GM18519 (cell line): ENCODE measurements at regions not wholly inside any gene's neighbourhood (a gene's known extent, or its start where the extent isn't known, plus 50 kb on each side); places are given as distances from the start of the nearest gene placed in this dataset.
"Not testable (repeated sequence)": the region's sequence is repeated elsewhere in the genome, so short reads cannot be mapped to it uniquely, and the experiment has no call there.

Source experiments
- ATAC-seq: cut with Tn5 transposase; IDR thresholded peaks from one replicate; pipeline ENCODE4 v1.9.1; 2021; ENCODE audit warnings: mild to moderate bottlenecking, moderate library complexity; ENCODE audit not compliant: unreplicated experiment, low FRiP score

DNA sequence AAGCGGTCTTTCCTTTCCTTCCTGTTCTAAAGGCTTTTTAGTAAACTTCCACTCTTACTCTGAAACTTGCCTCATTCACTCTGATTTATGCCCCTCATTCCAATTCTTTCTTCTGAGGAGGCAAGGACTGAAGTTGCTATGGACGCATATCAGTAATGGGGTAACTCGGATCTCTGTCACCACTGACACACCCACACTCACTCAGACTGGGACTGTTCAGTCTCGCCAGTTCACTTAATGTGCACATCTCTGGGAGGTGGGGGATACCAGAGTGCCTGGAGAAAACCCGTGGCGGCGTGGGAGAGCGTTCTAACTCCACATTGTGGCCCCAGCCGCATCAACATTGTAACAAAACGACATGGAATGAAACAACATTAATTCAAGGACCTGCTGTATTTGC, 1139.3 kb upstream of the CELF2 start:
- no peak for ATAC-seq

GRCh38 chr10:9885761-9886160, 1131.9 kb upstream of the CELF2 start:
- ATAC-seq: no peak

GRCh38 chr10:9886772-9887171, 1130.9 kb upstream of the CELF2 start:
- ATAC-seq: no peak

DNA sequence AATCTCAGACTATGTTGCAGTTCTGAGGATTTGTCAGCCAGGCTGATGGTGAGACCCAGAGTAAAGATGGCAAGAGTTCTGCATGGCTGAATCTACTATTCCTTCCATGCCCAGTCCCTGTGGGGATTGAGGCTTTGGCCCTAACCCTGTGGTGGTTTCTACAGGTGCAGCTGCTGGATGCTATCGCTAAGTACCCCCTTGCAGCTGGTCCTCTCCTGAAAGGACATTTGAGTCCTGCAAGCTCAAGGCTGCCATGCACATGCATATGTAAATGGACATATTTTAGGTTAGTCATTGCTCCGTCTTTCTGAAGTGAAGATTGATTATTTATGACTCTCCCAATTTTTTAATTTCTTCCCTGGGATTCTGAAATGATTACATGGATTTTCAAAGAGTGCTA, 1122.2 kb upstream of the CELF2 start:
- ATAC-seq: no peak

DNA sequence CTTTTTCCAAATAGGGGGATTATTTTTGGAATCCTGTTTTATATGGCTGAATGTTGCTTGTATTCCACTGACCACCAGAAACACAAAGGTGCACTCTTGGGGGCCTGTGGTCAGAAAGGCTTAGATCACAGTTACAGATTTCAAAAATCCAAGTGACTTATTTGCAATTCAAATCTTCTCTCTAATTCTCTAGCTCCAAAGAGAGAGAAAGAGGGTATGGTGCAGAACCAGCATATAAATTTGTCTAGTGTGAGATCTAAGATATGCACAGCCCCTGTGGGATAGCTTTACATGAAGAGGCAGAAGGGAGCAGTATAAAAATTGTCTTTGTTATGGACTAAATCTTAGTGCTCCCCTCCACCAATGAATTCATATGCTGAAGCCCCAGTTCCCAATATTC, 1121.7 kb upstream of the CELF2 start:
- ATAC-seq: no peak

- no peak for ATAC-seq
Observed at GRCh38 chr10:9898633-9899395, 1118.9 kb upstream of the CELF2 start.

GRCh38 chr10:9900751-9901150, 1116.9 kb upstream of the CELF2 start:
- no peak for ATAC-seq

GRCh38 chr10:9901971-9902370, 1115.7 kb upstream of the CELF2 start:
- ATAC-seq: no peak

GRCh38 chr10:9910446-9910845, 1107.2 kb upstream of the CELF2 start:
- ATAC-seq: no peak

DNA sequence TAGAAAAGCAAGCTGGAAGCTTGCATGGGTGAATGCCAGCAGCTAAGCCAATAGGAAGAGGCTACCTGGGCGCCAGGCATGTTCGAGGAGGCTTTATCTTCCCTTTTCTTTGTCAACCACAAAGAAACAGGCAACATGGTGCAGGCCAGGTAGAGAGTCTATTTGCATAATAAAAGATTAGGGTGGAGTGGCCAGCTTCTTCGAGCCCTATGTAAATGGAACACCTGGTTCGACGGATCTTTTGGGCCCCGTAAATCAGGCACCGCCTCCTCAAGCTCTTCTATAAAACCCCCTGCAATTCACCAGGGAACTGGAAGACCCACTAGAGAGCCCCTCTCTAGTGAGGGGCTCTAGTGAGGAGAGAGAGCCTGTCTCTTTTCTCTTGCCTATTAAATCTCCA, 1106.2 kb upstream of the CELF2 start:
- no peak for ATAC-seq

GRCh38 chr10:9913876-9914514, 1103.7 kb upstream of the CELF2 start:
- no peak for ATAC-seq

DNA sequence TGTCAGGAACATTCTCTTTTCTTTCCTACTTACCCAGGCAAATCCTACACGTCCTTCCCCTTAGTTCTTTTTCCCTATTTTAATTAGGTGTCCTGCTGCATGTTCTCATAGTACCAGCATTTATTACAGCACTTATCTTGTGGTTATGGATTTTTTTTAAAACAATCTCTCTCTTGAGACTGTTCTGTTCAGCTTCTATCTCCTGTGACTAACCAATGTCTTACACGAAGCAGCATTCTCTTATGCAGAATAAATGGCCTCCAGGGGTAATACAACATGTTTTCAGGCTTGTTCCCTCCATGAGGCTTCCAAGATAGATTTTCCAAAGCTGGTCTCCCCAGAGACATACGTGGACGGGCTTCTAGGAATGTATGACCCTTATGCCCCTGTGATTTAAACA, 1096.1 kb upstream of the CELF2 start:
- ATAC-seq: no peak

- no peak for ATAC-seq
Observed at GRCh38 chr10:9922126-9922870, 1095.4 kb upstream of the CELF2 start.

DNA sequence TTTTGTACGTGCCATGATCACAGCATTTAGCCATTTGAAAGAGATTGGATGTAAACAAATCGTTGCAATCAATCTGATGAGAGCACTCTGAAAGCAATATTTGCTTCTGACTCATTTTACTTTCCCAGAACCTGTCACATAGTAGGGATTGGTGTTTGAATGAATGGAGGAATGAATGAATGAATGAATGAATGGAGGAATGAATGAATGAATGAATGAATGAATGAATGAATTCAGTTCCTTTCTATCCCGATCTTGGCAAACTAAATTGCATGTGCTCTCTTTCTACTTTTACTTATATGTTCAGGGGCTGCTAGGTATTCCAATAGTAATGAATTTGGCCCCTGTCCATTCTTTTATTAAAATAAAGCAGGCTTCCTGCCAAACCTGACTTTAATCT, 1091.7 kb upstream of the CELF2 start:
- no peak for ATAC-seq

- no peak for ATAC-seq
Observed at GRCh38 chr10:9926881-9927280, 1090.8 kb upstream of the CELF2 start.

DNA sequence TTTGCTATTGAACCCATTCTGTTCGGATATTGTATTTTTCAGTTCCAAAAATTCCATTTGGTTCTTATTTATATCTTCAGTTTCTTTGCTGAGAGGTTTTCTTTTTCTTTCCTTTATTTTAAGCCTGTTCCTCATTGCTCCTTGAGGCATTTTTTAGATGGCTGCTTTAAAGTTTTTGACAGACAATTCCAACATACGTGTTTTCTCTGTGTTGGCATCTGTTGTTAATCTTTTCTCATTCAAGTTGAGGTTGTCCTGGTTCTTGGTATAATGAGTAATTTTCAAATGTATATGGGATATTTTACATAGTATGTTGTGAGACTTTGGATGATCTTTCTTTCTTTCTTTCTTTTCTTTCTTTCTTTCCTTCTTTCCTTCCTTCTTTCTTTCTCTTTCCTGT, 1078.0 kb upstream of the CELF2 start:
- ATAC-seq: no peak

GRCh38 chr10:9944690-9945089, 1073.0 kb upstream of the CELF2 start:
- no peak for ATAC-seq

- ATAC-seq: no peak
Observed at GRCh38 chr10:9950070-9950469, 1067.6 kb upstream of the CELF2 start.

- ATAC-seq: no peak
Observed at GRCh38 chr10:9951481-9952257, 1066.0 kb upstream of the CELF2 start.

DNA sequence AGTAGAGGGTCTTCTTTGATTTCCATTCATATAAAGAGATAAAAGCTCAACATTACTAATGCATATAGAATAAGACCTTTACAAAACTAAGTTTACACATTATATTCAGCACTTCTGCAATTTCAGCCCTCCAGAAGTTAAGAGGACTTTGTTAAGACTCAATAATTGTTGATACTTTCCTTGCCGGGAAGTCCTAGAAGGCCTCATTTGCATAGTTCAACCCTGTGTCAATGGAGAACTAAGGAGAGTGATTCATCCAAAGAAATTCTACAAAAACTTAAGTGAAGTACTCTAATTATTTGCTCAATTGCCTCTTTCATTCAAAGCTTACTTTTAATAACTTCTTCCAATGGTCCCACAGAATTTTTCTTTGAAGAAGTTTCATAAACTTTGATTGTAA, 1060.3 kb upstream of the CELF2 start:
- no peak for ATAC-seq

GRCh38 chr10:9957876-9958275, 1059.8 kb upstream of the CELF2 start:
- not testable (repeated sequence) for ATAC-seq
